Natural killer cell treated with Interleukin-12 subunit alpha and Interleukin-12 subunit beta and Interleukin-15 and Interleukin-18, amount 100 ng/mL, for 72 hours (primary cell): ENCODE measurements at regions not wholly inside any gene's neighbourhood (a gene's known extent, or its start where the extent isn't known, plus 50 kb on each side); places are given as distances from the start of the nearest gene placed in this dataset.
"Not testable (repeated sequence)": the region's sequence is repeated elsewhere in the genome, so short reads cannot be mapped to it uniquely, and the experiment has no call there.

ENCODE experiments used
- ATAC-seq, 2 donors: fragments of 150-1000 bp; cut with Tn5 transposase in 1 of 2; sonication (Bioruptor Pico), chemical (Tn5 transposase) in 1 of 2; 2 replicates each; pipeline ENCODE4 v1.10.0; 2021
- DNase-seq: peaks from one replicate; pipeline ENCODE4 v3.0.0; 2022; ENCODE audit warnings: low spot score
- H3K27ac Mint-ChIP-seq, 2 donors: 1 replicate in 1 of 2; 2 replicates in 1 of 2; pipeline ENCODE4 v1.8.0; 2022; ENCODE audit warnings: mixed read lengths in 2 of 2, mild to moderate bottlenecking in 1 of 2, moderate library complexity in 1 of 2
- H3K27me3 Mint-ChIP-seq, 2 donors: 1 replicate in 1 of 2; 2 replicates in 1 of 2; pipeline ENCODE4 v1.8.0; 2022; ENCODE audit warnings: mixed read lengths in 2 of 2
- H3K36me3 Mint-ChIP-seq: one replicate; pipeline ENCODE4 v1.8.0; 2022; ENCODE audit warnings: mixed read lengths
- H3K4me1 Mint-ChIP-seq, 2 donors: 1 replicate in 1 of 2; 2 replicates in 1 of 2; pipeline ENCODE4 v1.8.0; 2022; ENCODE audit warnings: low read depth in 2 of 2, mixed read lengths in 2 of 2, mild to moderate bottlenecking in 1 of 2
- H3K4me3 Mint-ChIP-seq: one replicate; pipeline ENCODE4 v1.8.0; 2022; ENCODE audit warnings: mixed read lengths
- H3K9me3 Mint-ChIP-seq: 2 replicates; pipeline ENCODE4 v1.8.0; 2022; ENCODE audit warnings: mixed read lengths

- no peaks in the 10 kb centered on the region for H3K36me3 Mint-ChIP-seq
Measured at GRCh38 chr3:75329476-75330097, 334.5 kb upstream of the FRG2C start.

GRCh38 chr3:75330446-75330845 lies 333.7 kb upstream of the FRG2C start:
- not testable (repeated sequence) for H3K4me1 Mint-ChIP-seq, H3K36me3 Mint-ChIP-seq

More at GRCh38 chr3:75329476-75330097, 334.5 kb upstream of the FRG2C start:
- DNase-seq (no peak), ATAC-seq (no peak)
- H3K27ac Mint-ChIP-seq = no peak overlapping the region
- H3K27me3 Mint-ChIP-seq = no peaks in the 10 kb centered on the region
- H3K4me1 Mint-ChIP-seq = no peaks in the 10 kb centered on the region
- no peaks in the 10 kb centered on the region for H3K9me3 Mint-ChIP-seq
- no peak overlapping the region for H3K4me3 Mint-ChIP-seq

GRCh38 chr3:75332090-75332489 lies 332.0 kb upstream of the FRG2C start:
- H3K27ac Mint-ChIP-seq, H3K36me3 Mint-ChIP-seq, ATAC-seq, H3K9me3 Mint-ChIP-seq, DNase-seq, H3K27me3 Mint-ChIP-seq, H3K4me1 Mint-ChIP-seq, H3K4me3 Mint-ChIP-seq: not testable (repeated sequence)

More at GRCh38 chr3:75330446-75330845, 333.7 kb upstream of the FRG2C start:
- ATAC-seq, H3K27me3 Mint-ChIP-seq, H3K4me3 Mint-ChIP-seq, H3K27ac Mint-ChIP-seq, H3K9me3 Mint-ChIP-seq, DNase-seq: not testable (repeated sequence)

GRCh38 chr3:75332794-75333193 lies 331.3 kb upstream of the FRG2C start:
- Mint-ChIP-seq H3K36me3 (no peaks in the 10 kb centered on the region), H3K4me3 (no peak overlapping the region), H3K4me1 (no peaks in the 10 kb centered on the region), H3K27ac (no peak overlapping the region), H3K9me3 (no peaks in the 10 kb centered on the region), H3K27me3 (no peaks in the 10 kb centered on the region)
- ATAC-seq (no peak), DNase-seq (no peak)

GRCh38 chr3:75334299-75334698 lies 329.8 kb upstream of the FRG2C start:
- Mint-ChIP-seq H3K27me3 (no peaks in the 10 kb centered on the region), H3K4me3 (no peak overlapping the region), H3K27ac (no peak overlapping the region), H3K36me3 (no peaks in the 10 kb centered on the region), H3K9me3 (no peaks in the 10 kb centered on the region), H3K4me1 (no peaks in the 10 kb centered on the region)
- no peak for ATAC-seq
- DNase-seq = no peak

- H3K4me3 Mint-ChIP-seq = no peak overlapping the region
- H3K27me3 Mint-ChIP-seq = peaks cover 0 to 6% of the 10 kb centered on the region in 2 donors
- no peaks in the 10 kb centered on the region for H3K4me1 Mint-ChIP-seq
- DNase-seq = no peak
- no peaks in the 10 kb centered on the region for H3K9me3 Mint-ChIP-seq
- ATAC-seq = no peak
- H3K27ac Mint-ChIP-seq = no peak overlapping the region
- H3K36me3 Mint-ChIP-seq = no peaks in the 10 kb centered on the region
Measured at GRCh38 chr3:75337226-75337900, 326.8 kb upstream of the FRG2C start.

GRCh38 chr3:75338342-75338741 lies 325.8 kb upstream of the FRG2C start:
- H3K9me3 Mint-ChIP-seq = no peaks in the 10 kb centered on the region
- no peak for ATAC-seq

GRCh38 chr3:75341324-75342067 lies 322.6 kb upstream of the FRG2C start:
- peaks cover 0 to 6% of the 10 kb centered on the region in 2 donors for H3K27me3 Mint-ChIP-seq
- H3K9me3 Mint-ChIP-seq = no peaks in the 10 kb centered on the region
- ATAC-seq (no peak), DNase-seq (no peak)
- no peaks in the 10 kb centered on the region for H3K36me3 Mint-ChIP-seq
- H3K4me3 Mint-ChIP-seq = no peak overlapping the region
- H3K4me1 Mint-ChIP-seq = no peaks in the 10 kb centered on the region
- no peak overlapping the region for H3K27ac Mint-ChIP-seq

More at GRCh38 chr3:75338342-75338741, 325.8 kb upstream of the FRG2C start:
- no peak overlapping the region for H3K27ac Mint-ChIP-seq
- no peaks in the 10 kb centered on the region for H3K4me1 Mint-ChIP-seq
- H3K36me3 Mint-ChIP-seq = no peaks in the 10 kb centered on the region
- H3K27me3 Mint-ChIP-seq = peaks cover 0 to 6% of the 10 kb centered on the region in 2 donors
- no peak for DNase-seq
- H3K4me3 Mint-ChIP-seq = no peak overlapping the region

- no peak overlapping the region for H3K4me3 Mint-ChIP-seq
- H3K9me3 Mint-ChIP-seq = no peaks in the 10 kb centered on the region
- peaks cover 0 to 6% of the 10 kb centered on the region in 2 donors for H3K27me3 Mint-ChIP-seq
- H3K4me1 Mint-ChIP-seq = no peaks in the 10 kb centered on the region
- ATAC-seq (no peak), DNase-seq (no peak)
- H3K36me3 Mint-ChIP-seq = no peaks in the 10 kb centered on the region
- no peak overlapping the region for H3K27ac Mint-ChIP-seq
Measured at GRCh38 chr3:75342425-75342824, 321.7 kb upstream of the FRG2C start.

- H3K36me3 Mint-ChIP-seq, DNase-seq, H3K4me1 Mint-ChIP-seq, H3K4me3 Mint-ChIP-seq, H3K9me3 Mint-ChIP-seq, H3K27ac Mint-ChIP-seq, H3K27me3 Mint-ChIP-seq, ATAC-seq: not testable (repeated sequence)
Measured at GRCh38 chr3:75350536-75350935, 313.6 kb upstream of the FRG2C start.

GRCh38 chr3:75362086-75362784 lies 301.9 kb upstream of the FRG2C start:
- not testable (repeated sequence) for H3K27me3 Mint-ChIP-seq, H3K4me1 Mint-ChIP-seq, DNase-seq, ATAC-seq, H3K4me3 Mint-ChIP-seq, H3K9me3 Mint-ChIP-seq, H3K27ac Mint-ChIP-seq, H3K36me3 Mint-ChIP-seq

GRCh38 chr3:75372964-75373363 lies 291.2 kb upstream of the FRG2C start:
- H3K4me1 Mint-ChIP-seq, H3K4me3 Mint-ChIP-seq, H3K36me3 Mint-ChIP-seq, DNase-seq, ATAC-seq, H3K9me3 Mint-ChIP-seq, H3K27me3 Mint-ChIP-seq, H3K27ac Mint-ChIP-seq: not testable (repeated sequence)

GRCh38 chr3:75379840-75380239 lies 284.3 kb upstream of the FRG2C start:
- not testable (repeated sequence) for DNase-seq, H3K27ac Mint-ChIP-seq, H3K27me3 Mint-ChIP-seq, H3K4me1 Mint-ChIP-seq, H3K9me3 Mint-ChIP-seq, H3K36me3 Mint-ChIP-seq, H3K4me3 Mint-ChIP-seq, ATAC-seq
